ENCODE measurements at regions not wholly inside any gene's neighbourhood (a gene's known extent, or its start where the extent isn't known, plus 50 kb on each side); places are given as distances from the start of the nearest gene placed in this dataset.
"Not testable (repeated sequence)": the region's sequence is repeated elsewhere in the genome, so short reads cannot be mapped to it uniquely, and the experiment has no call there.

GRCh38 chr7:19290968-19291367 lies 145.7 kb upstream of the FERD3L start:
- no peak for DNase-seq

DNA sequence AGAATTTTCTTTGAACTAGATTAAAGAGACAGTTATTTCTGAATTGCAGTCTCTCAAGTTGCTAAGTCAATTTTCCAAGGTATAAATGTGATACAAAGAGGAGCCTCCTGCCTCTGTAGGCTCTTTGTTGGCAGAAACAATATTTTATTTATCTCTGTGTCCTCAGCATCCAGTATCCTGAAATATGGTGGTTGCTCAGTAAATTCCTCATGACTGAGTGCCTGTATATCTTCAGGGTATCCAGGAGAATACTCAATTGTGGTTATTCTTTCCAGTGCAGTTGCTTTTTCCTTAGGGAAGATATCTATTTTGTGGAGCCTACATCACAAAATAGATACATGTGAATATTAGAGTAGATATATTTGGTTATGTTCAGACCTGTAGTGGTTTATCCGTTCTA lies 144.8 kb upstream of the FERD3L start:
- no peak for DNase-seq

DNA sequence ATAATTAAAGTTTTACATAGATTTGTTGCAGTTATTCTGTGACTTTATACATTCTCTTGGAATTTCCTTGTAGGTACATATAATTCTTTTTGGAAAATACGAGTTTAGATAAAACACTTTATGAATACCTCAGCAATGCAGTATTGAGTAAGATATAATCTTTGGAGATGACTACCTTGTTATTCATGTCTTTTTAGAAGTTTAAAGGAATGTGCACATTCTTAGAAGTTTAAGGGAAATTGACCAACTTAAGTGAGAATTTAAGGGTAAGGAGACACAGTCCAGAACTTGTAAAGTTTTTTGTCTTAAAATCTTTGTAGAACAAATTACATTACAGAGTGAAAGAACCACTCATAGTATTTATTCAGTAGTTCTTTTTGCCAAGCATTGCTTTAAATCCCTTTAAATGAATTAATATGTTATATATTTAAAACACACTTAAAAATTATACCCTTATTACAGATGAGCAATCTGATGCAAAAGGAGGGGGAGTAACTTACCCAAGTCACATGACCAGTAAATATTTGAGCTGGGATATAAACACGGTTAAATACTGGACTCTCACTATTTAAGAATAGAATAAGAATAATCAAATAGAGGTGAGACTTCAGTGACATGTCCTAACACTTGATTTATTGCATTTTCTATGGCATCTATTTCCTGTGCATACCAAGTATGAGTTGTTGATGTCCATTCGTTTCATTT lies 139.5 kb upstream of the FERD3L start:
- DNase-seq, result no peak

DNA sequence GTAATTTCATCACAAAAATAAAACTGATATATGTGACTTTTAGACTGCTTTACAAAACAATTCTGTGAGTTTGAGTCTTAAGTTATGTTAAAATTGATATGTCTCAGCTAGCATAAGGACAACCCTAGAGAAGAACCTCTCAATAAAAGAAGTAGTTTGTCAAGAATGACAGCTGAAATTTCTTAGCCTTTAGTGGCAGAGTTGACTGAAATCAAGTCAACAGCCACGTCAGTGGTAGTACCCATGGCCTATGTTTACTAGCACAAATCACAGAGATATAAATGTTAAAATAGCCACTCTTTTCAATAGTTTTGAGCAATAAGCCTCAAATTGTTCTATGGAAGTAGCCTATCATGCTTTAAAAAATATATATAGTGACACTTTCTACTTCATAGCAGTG lies 138.9 kb upstream of the FERD3L start:
- no peak for DNase-seq

GRCh38 chr7:19275000-19275399 lies 129.8 kb upstream of the FERD3L start:
- no peak for DNase-seq

- DNase-seq, result not testable (repeated sequence)
Observed at GRCh38 chr7:19272329-19272728, 127.1 kb upstream of the FERD3L start.

- no peak for DNase-seq
Observed at GRCh38 chr7:19269301-19269700, 124.1 kb upstream of the FERD3L start.

DNA sequence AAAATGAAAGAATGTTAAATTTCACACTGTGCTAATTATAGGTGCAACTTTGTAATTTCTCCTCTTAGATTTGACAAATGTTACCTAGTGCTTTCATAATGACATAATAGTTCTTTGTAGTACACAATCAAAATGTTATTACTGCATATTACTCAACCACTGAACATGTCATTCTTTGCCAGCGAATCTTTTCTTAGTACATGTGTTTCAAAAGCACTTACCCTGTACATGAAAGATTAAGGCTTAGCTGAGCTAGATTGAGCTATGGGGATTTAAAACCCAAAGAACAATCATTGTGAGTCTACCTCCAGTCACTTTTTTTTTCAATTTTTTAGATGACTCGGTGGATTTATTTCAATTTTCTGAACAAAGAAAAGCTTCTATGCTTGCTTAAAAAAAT lies 123.5 kb upstream of the FERD3L start:
- no peak for DNase-seq

GRCh38 chr7:19262826-19263225 lies 117.6 kb upstream of the FERD3L start:
- DNase-seq, result no peak

DNA sequence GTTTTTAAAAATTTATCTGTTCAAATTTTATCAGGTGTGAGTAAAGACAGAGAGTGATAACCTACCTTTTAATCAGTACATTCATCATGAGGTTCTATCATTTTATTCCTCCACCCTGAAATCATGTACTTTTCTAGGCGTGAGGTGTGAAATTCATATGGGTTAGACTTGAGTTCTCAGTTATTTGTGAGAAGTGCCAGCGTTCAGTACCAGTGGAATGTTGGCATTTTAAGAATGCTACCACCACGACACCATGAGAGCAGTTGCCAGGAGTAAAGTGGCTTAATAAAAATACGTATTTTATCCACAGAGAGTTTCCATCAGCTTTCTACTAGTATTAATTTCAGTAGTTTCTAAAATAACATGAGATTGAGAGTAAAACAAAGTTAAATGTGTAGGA lies 104.1 kb upstream of the FERD3L start:
- DNase-seq, result no peak

DNA sequence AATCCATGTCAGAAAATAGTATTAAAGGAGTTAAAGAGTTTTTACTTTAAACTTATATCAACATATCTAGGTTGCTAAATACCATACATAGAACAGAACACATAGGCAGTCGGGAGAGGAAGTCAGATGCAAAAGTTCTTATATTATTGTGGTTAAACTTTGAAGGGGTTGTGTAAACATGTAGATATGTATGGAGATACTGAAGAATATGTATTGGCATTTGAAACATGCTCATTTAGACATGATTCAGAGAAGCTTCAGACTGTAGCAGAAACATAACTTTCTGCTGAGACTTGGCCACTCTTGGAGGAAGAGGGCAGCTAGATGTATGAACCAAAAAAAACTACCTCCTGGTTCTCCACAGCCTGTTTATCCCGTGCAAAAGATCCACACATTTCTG lies 103.5 kb upstream of the FERD3L start:
- no peak for DNase-seq

- no peak for DNase-seq
Observed at GRCh38 chr7:19248115-19248514, 102.9 kb upstream of the FERD3L start.

GRCh38 chr7:19247017-19247416 lies 101.8 kb upstream of the FERD3L start:
- DNase-seq, result no peak

GRCh38 chr7:19242246-19242645 lies 97.0 kb upstream of the FERD3L start:
- DNase-seq, result no peak

- no peak for DNase-seq
Observed at GRCh38 chr7:19239951-19240350, 94.7 kb upstream of the FERD3L start.

DNA sequence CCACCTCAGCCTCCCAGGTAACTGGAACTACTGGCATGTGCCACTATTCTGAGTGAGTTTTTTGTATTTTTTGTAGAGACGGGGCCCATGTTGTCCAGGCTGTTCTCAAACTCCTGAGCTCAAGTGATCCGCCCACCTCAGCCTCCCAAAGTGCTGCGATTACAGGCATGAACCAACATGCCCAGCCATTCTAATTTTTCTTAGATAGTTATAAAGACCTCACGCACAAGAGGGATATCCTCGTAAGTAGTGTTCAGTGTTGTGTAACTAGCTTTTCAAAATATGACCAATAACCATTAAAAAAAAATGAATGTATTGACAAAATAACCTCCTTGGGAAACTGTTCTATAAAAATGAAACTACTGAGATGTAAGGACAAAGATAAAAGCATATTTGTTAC lies 90.5 kb upstream of the FERD3L start:
- no peak for DNase-seq

GRCh38 chr7:19224951-19225350 lies 79.7 kb upstream of the FERD3L start:
- DNase-seq, result no peak

DNA sequence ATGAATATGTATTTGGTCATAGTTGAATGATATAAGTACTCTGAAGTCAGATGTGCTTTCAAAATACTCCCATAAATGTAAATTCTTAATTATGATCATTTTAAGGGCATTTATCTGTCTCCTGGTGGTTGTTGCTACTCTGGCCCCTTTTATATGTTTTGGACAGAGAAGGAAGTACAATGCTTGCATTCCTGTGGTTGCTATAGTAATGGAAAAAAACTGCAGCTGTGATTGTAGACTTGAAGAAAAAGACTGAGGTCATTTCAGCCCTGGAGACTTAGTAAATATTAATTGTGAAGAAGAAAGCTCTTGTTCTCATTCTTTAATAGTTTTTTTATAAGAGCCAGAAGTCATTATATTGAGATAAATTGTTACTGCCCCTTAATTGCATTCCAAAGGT lies 70.2 kb upstream of the FERD3L start:
- no peak for DNase-seq

GRCh38 chr7:19213746-19214145 lies 68.5 kb upstream of the FERD3L start:
- DNase-seq, result no peak

DNA sequence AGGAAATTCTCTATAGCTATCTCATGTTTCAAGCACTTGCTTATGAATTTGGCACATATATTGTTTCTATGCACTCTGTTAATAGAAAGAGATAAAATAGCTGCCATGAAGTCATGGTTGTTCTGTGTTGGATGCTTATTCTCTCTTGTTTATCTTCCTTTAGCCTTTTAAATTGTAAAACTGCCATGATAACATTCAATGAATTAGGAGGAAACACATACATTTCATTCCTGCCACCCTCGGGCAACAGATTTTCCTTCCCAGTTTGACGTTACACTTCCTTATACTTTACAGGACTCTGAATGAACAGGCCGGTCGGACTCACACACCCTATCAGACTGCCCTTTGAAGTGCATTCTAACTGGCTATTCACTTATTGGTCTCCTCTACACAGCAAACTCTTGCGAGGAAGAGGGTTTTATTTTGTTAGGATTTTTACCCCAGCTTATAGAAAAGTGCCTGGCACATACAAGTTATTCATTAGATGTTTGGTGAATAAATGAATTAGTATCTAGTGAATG lies 65.7 kb upstream of the FERD3L start:
- no peak for DNase-seq

- DNase-seq, result no peak
Observed at GRCh38 chr7:19209166-19209696, 64.0 kb upstream of the FERD3L start.

- no peak for DNase-seq
Observed at GRCh38 chr7:19206721-19207120, 61.5 kb upstream of the FERD3L start.

- DNase-seq, result no peak
Observed at GRCh38 chr7:19203686-19204085, 58.5 kb upstream of the FERD3L start.

- DNase-seq, result no peak
Observed at GRCh38 chr7:19202599-19202998, 57.4 kb upstream of the FERD3L start.
